GM18505 (cell line): ENCODE measurements at regions not wholly inside any gene's neighbourhood (a gene's known extent, or its start where the extent isn't known, plus 50 kb on each side); places are given as distances from the start of the nearest gene placed in this dataset.
"Not testable (repeated sequence)": the region's sequence is repeated elsewhere in the genome, so short reads cannot be mapped to it uniquely, and the experiment has no call there.

ENCODE experiments used
- ATAC-seq: cut with Tn5 transposase; IDR thresholded peaks from one replicate; pipeline ENCODE4 v1.9.1; 2021; ENCODE audit not compliant: unreplicated experiment
- POLR2A ChIP-seq: IDR thresholded peaks from 4 replicates; pipeline ENCODE4 v1.6.1; 2011; ENCODE audit warnings: borderline replicate concordance; ENCODE audit not compliant: insufficient read depth, insufficient read length; ENCODE audit errors: extremely low read depth

DNA sequence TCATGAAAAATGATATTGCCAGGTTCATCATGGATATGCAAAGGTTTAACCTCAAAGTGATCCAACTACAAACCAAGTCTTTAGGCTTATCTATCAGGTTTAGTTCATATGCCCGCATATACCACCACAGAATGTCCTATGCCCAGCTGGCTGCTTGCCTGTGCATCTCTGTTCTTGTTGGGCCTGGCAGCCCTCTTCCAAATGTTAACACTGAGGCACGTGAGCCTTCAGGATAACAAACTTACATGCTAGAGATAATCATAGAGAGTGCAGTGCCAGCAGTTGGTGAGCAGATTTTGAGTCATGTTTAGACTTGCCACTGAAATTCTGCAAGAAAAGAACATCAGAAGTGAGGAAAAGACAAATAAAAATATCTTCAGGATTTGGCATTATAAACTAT lies 607.9 kb upstream of the TMPRSS15 start:
- no peak for TF ChIP-seq POLR2A
- ATAC-seq: no peak

DNA sequence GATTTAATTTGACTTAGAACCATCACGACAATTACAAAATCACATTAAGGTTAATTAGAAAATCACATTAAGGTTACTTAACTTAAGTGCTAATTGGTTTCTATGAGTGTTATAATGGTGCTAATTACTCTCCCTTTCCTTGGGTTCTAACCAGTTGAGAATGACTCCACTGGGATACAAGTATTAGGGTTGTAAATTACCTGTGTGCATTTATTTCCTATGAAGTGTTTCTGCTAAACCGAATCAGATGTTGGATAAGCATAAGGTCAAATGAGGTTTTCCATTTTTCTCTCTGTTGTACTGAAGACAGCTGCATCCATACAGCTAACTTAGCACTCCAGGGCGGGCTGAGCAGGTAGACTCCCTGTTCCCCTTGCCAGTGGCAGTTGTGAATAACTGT lies 610.3 kb upstream of the TMPRSS15 start:
- ATAC-seq: no peak
- TF ChIP-seq POLR2A: no peak

- TF ChIP-seq POLR2A: no peak
- ATAC-seq: no peak
These were observed 614.9 kb upstream of the TMPRSS15 start for GRCh38 chr21:19018529-19018928.

GRCh38 chr21:19022978-19023377 lies 619.4 kb upstream of the TMPRSS15 start:
- no peak for ATAC-seq
- no peak for TF ChIP-seq POLR2A

DNA sequence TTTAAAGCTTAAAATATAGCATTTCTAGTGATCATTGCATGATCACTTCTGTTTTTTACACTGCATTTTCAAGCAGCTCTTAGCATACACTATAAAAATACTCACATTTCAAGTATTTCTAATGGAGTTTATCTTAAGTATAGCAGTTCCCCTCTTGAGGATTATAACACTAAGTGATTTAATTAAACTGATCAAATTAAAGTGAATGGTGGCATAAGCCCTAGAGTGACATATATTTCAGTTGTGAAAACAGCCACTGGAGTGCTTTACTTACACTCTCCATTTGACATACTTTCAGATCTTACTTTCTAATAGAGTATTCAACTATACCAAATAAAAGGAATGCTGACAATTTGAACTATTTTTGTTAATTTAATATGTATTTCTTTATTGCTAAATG lies 623.3 kb upstream of the TMPRSS15 start:
- TF ChIP-seq POLR2A: no peak
- ATAC-seq: no peak

DNA sequence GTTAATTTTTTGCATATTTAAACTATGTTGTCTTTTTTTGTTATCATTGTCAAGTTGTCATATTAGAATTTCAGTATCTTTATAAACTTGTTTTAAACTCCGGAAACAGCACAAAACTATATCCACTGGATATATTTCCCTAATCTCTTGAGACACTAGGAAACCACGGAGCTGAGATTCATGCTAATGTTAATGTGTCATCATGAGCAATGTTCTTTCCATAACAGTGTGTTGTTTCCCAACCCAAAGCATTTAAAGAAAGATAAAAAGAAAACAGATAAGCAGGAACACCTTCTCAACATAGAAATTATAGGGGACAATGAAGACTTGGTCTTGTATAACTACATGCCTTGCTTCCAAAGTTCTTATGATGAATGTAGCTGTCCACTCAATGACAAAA lies 626.2 kb upstream of the TMPRSS15 start:
- no peak for ATAC-seq
- TF ChIP-seq POLR2A: no peak

DNA sequence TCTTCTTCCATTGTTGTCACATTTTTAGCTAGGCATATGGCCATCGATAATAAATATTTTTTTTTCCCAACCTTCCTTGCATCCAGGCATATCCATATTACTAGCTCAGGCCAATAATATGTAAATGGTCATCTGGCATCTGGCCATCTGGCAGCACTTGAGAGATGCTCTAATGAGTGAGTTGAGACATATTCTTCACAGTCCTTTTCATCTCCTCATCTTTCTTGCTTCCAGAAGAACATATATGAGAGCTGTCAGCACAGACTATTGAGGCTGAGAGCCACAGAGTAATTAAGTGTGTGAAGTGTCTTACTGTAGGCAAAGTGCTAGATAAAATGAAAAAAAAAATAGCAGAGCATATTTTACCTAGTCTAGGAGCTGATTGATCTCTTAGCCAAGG lies 628.4 kb upstream of the TMPRSS15 start:
- ATAC-seq: no peak
- no peak for TF ChIP-seq POLR2A

DNA sequence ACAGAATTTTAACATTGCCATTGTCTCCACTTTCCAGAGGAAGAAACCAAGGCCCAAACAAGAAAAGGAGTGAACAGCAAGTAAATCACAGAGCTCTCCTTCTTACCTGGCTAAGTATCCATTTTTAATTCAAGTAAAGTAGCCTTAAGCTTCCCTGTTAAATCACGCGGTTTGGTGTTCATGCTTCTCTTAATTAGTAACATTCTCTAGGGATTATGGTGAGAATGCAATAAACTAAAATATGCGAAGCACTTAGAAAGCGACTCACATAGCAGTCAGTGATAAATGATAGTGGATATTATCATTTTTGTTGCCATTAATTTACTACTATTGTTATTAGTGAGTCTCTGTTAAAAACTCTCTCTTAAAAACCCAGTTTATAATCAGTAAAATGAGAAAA lies 630.5 kb upstream of the TMPRSS15 start:
- no peak for ATAC-seq
- no peak for TF ChIP-seq POLR2A

DNA sequence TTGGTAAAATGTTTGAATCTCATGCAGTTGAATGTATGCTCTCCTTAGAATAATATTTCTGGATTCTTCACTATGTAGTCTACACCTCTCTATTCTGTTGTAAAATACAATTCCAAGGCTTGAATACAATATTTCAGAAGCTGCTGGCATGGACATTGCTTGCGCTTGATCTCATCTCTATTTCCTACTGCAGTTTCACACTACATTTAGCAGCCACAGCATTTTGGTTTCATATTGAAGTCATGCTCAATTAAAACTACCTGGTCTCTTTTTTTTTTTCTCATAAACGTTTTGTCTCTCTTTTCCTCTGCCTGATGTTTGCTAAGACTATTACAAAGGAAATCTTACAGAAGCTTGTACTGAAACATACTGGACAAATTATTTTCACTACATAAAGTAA lies 631.0 kb upstream of the TMPRSS15 start:
- no peak for ATAC-seq
- TF ChIP-seq POLR2A: no peak

GRCh38 chr21:19045876-19046275 lies 642.3 kb upstream of the TMPRSS15 start:
- TF ChIP-seq POLR2A: no peak
- ATAC-seq: no peak

- TF ChIP-seq POLR2A: no peak
- ATAC-seq: no peak
These were observed 644.6 kb upstream of the TMPRSS15 start for GRCh38 chr21:19048098-19048672.

- no peak for ATAC-seq
- TF ChIP-seq POLR2A: no peak
These were observed 646.0 kb upstream of the TMPRSS15 start for GRCh38 chr21:19049567-19049966.

DNA sequence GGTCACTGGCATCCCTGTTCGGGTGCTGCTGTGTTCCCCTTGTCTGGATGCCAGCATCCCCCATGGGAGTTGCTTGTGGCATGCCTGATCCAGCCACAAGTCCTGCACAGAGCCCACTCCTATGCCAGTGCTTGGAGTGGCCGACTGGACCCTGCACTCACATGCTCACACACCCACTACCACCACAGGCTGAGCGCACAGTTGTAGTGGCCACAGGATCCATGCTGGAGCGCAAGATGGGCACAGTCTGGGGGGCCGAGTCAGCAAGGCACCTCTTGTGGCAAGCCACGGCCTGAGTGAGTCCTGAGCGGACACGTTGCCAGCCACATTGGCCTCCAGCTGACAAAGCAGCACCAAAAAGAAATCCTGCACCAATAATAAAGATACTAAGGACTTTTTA lies 661.6 kb upstream of the TMPRSS15 start:
- no peak for TF ChIP-seq POLR2A

GRCh38 chr21:19076031-19076430 lies 672.4 kb upstream of the TMPRSS15 start:
- no peak for ATAC-seq
- TF ChIP-seq POLR2A: no peak

More for the DNA sequence above, 661.6 kb upstream of the TMPRSS15 start:
- ATAC-seq: no peak

GRCh38 chr21:19109694-19110093 lies 706.1 kb upstream of the TMPRSS15 start:
- no peak for TF ChIP-seq POLR2A
- no peak for ATAC-seq

DNA sequence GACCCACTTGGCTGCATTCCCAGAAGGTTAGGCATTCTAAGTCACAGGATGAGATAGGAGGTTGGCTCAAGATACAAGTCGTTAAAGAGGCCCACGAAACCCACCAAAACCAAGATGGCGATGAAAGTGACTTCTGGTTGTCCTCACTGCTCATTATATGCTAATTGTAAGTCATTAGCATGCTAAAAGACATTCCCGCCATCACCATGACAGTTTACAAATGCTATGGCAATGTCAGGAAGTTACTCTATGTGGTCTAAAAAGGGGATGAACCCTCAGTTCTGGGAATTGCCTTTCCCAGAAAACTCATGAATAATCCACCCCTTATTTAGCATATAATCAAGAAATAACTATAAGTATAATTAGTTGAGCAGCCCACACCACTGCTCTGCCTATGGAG lies 715.7 kb upstream of the TMPRSS15 start:
- not testable (repeated sequence) for ATAC-seq
